Left renal cortex interstitium (tissue), 4 donors: ENCODE measurements at regions not wholly inside any gene's neighbourhood (a gene's known extent, or its start where the extent isn't known, plus 50 kb on each side); places are given as distances from the start of the nearest gene placed in this dataset.

Source experiments
- DNase-seq, 4 donors: peaks; one replicate each; pipeline ENCODE4 v3.0.0-alpha.2; 2013; ENCODE audit warnings: low read depth in 4 of 4, low spot score in 2 of 4, missing footprints in 1 of 4

DNA sequence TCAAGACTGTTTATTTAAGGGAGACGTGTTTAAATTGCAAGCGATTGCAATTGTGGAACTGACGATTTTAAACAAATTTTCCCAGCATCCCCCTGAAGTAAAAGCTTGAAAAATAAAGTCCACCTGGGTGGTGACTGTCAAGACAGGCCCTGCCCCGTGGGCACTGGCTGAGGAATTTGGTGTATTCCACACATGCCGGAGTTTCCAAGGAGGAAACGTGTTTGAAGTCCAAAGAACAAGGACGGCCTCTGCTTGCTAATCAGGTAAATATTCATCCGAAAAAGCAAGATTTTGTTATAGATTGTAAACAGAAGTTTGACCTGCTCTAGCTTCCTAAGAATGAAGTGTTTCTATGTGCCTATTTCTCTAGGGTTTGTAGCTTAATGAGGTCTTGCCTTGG is 505.1 kb downstream of the QKI start:
- no peak for DNase-seq

DNA sequence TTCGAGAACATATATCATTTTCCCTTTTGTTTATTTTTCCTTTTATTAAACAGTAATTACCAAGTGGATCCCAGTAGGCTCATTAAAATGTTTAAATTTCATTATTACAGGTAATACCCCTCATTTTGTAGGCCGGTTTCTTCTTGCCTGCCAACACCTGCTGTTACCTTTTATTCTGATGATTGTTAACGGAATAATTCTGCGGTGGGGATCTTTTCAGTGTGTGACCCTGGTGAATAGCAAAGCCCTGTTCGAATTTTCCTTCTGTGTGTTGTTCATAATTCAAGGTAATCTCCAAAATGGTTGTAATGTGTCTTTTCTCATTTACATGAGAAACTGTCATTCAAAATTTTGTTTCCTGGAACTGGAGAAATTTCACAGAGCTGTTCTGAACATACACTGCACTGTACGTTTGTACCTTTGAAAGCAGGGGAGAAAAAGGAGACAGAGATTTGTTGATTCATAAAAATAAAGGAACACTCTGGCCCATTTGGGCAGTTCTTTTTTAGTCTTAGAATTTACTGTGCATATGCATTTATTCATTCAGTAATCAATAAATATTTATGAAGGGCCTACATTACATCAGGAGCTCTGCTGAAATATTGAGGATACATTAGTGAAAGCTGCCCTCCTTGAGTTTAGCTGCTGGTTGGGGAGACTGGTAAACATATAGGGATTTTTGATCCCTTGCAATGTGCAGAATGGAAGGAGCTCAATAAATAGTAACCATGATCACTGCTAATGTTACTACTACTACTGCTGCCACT is 502.0 kb downstream of the QKI start:
- DNase-seq = no peak

DNA sequence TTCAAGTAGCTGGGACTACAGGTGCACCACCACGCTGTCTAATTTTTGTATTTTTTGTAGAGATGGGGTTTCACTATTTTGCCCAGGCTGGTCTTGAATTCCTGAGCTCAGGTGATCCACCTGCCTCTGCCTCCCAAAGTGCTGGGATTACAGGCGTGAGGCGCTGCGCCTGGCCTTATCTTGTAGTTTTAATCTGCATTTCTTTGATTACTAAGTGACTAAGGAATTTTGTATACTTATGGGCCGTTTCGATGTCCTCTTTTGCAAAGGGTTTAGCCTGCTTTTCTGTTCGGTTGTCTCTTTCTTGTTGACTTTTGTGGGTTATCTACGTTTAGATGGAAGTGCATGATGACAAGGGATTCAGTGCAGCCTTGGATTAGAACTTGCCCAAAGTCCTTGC is 500.6 kb downstream of the QKI start:
- DNase-seq = no peak

DNA sequence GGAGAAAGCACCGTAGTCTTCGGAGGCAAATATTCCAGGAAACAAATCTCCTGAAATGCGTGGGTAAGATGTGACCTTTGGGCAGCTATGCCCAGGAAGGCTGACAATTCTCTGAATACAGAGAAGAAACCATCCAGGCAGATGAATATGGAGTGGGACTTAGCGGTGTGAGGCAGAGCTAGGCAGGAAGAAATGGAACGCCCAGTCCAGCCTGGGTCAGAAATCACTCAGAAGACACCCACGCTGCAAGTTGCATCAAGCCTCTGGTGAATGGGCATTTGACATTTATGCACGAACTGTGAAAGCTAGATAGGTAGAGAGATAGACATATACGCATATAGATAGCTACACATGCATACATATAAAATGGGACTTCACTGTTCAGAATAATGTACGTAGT is 498.5 kb downstream of the QKI start:
- no peak for DNase-seq

DNA sequence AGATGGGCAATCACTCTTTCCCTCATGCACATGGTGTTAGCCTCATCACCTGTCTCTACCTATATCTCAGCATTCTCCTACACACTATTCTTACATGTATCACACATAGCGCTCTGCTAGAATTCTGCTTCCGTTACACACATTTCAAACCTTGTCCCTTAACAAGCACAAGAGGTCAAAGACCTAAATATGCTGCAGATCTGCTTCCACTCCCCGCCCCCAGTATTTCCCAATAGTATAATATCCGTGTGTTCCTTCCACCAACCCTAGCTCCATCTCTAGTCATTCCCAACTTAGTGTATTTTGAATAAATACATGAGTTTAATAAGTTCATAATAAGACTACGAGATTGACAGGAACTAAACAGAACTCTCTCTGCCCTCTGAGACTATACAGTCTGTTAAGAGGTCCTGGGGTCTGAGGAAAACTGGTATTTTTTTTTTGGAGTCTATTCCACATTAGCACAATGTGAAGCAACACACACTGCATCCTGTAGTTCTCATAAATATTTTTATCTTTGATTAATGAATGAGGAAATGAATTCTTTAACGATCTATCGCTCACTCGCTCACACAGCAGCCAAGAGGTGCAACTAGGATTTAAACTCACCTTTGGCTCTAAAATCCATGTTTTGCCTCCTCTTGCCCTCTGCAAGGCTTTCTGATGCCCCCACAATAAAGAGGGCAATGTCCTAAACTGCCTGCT is 491.6 kb downstream of the QKI start:
- no peak for DNase-seq

DNA sequence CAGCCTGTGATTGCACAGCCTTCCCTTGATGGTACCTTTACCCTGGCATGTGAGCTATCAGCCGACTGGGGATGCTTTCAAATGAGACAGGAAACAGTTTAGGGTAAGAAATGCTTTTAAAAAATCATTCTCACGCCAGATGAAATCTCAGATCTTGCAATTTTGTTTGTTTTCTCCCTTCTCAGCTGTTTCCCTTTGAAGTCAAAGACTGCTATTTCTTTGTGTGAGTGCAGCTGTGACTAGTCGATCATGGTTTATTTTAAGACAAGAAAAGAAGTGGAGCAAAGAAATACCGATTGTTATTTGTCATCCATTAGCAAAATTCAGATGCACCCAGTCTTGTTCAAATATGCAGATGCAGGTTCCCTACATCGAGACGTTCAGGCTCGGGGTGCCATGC is 489.7 kb downstream of the QKI start:
- no peak for DNase-seq

DNA sequence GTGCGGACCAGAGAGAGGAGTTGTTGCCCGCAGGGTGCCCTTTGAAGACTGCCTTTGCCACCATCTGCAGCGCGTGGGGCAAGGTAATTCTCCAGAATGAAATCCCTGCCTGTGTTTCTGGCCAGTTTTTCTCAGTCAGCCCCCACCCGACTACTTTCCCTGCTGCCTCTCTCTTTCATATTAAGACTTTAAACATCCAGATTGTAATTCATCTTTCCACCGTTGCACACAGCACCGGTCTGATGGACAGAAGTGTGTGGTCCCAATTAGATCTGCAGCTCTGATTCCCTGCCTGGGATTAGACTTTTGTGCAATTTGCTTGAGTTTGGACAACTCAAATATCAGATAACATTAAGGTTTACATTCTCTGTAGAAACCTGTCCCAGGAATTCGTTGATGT is 489.0 kb downstream of the QKI start:
- DNase-seq = no peak

DNA sequence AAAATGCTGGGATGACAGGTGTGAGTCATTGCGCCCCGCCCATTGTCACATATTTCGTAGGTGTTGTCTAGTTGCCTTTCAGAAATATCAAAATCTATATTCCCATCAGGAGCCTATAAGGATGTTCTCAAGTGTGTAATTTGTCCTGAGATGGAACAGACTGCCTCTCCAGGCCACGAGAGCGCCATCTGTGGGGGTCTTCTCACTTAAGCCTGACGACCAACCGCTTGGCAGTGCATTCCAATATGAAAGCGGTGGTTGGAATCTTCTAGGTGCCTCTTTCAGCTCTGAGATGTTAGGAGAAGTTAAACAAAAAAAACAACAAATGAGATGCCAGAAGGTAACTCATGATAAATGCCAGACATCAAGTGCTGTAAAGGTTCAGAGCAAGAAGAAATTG is 488.5 kb downstream of the QKI start:
- DNase-seq = no peak

DNA sequence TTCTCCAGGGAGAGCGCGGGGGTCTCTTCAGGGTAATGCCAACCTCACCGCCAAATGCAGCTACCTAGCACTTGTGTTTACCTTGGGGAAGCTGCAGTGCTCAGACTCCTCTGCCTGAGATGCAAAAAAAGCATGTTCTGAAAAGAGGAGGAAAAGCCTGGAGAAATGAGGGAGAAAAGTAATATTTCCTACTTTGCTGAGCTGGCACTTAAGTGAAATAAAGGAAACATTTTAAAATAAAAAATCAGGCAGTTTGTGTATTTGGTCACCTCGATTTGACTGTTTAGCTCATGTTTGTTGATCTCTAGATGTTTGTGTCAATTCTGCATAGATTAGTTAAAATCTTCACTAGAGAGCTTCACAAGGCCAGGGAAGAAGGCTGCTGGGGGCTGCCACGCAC is 487.2 kb downstream of the QKI start:
- no peak for DNase-seq

DNA sequence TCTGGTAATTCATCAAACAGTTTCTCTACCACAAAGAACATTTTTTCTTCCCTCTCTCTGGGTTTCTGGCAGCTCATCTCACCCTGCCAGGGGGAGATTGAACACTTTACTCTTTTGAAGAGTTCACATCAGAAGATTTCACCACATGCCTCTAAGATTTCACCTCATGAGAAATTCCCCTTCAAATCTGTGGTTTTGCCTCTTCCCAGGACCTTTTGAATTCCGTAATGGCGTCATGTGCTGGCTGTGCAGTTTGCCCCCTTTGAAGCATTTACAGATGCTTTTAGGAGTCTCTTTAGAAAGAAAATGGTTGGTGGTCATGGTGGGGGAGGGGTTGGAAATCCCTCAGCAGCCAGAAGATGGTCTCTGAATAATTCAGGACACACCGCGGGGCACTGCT is 486.1 kb downstream of the QKI start:
- no peak for DNase-seq

DNA sequence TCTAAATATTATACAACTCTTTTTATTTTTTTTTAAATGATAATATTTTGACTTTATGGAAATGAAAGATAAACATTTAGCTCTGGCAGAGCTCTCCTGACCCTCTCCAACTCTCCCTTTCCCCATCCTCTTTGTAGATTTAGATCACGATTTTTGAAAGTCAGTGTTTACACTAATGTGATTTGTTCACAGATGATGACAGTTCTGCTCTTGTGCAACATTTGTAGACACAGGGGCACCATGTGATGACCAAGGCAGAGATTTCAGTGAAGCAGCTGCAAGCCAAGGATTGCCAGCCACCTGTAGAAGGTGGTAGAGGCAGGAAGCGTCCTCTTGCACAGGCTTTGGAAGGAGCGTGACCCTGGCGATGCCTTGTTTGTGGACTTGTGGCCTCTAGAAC is 483.2 kb downstream of the QKI start:
- no peak for DNase-seq

DNA sequence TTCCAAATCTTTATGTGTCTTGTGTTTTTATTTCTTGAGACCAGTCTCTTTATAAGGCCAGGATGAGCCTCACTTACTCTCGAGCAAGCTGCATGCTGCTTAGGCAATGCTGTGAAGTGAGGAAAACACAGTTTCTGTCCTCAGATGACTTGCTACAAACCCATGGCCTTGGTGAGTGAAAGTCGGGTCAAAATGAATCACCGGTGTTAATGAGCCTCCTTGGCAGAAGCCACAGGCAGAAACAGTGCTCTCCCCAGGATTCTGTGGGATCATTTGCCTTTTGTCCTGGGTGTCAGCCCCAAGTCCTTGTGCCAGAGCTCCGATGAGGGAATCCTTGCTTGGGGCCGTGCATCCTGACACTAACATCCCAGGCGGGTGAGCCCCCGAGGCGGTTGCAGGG is 482.5 kb downstream of the QKI start:
- no peak for DNase-seq

DNA sequence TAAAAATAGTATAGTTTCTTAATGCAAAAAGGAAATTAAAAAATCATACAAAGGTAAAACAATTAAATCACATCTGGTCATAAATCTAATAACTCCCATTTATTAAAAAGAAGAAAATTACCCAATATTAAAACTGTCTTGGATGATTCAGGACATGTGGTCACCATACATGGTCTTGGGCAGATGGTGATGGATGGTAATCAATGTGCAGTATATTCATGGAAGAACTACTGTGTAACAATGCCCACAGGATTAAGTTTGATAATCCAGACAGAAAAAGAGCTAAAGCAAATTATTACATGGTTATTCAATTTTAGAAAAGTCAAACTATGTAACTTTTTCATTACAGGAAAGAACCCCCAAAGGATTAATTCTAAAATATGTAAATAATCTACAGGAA is 480.6 kb downstream of the QKI start:
- DNase-seq = no peak

DNA sequence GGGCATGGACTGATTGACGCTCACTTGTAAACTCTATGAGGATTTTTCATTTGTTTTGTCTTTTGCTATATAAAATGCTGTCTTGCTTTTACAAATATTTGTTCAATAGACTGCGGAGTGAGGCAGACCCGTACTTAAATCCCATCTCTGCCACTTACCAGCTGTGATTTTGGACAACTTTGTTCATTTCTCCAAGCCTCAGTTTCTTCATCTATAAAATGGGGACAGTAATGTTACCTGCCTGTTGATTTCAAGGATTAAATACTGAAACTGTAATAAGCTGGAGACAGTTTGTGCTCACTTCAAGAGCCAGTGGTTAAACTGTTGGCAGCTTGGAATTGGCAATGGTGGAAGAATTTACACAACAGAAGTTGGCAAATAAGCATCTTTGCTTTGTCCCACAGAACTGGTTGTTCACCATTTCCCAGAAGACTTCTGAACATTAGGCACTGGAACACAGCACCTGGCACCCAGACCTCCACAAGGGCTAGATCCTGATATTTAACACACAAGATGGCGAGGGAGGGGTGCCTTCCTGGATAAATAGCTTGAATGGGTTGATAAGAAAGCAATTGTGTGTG is 479.2 kb downstream of the QKI start:
- DNase-seq = no peak

DNA sequence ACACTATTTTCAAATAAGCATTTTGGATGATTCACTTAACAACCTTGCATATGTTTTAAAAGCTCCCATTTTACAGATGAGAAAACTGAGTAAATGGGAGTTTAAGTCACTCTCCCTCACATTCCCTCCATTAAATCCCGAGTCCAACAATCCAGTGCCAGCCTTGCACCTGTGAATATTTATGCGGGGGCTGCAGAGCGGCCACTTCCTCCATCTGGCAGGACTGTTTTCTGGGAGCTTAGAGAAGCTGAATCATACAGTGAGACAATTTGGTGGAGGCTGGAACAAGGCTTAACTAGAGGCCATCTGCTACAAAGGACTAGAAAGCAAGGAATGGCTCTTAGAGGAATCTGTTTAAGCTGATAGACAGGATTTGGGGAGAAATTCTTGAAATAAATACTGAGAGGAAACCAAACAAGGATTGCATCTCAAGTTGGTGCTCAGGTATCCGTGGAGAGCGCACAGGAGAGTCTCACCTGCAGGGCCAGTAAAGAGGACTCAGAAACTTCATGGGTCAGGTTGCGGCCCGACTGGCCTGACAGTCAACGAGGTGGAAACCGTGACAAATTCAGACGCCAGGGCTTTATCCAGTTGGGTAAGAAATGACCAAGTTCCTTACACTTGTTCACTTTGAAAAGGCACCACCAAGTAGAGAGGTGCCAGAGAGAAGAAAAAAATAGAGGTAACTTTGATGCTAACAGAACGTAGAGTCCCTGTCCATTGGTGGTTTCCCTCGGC is 478.5 kb downstream of the QKI start:
- no peak for DNase-seq

DNA sequence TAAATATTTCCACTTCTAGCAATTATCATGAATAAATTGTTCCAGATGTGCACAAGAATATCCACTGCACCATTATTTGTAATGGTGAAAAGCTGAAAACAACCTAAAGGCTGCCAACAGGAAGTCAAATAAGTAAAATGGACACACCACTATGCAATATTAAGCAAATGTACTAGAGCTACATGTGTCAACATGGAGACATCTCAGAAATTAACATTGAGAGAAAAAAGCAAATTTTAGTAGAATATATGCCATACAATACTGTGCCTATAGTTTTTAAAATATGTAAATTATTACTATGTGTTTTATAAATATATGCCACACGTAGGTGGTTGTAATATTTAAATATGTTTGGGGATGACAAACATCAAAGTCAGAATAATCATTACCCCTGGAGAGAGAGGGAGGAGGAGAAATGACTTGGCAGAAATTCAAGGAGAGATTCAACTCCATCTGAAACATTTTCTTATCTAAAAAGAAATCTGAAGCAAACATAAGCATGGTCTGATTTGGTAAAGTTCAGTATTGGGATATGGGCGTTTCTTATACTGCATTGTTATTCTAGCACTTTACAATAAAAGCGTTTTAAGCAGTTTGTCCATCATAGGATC is 475.5 kb downstream of the QKI start:
- no peak for DNase-seq

DNA sequence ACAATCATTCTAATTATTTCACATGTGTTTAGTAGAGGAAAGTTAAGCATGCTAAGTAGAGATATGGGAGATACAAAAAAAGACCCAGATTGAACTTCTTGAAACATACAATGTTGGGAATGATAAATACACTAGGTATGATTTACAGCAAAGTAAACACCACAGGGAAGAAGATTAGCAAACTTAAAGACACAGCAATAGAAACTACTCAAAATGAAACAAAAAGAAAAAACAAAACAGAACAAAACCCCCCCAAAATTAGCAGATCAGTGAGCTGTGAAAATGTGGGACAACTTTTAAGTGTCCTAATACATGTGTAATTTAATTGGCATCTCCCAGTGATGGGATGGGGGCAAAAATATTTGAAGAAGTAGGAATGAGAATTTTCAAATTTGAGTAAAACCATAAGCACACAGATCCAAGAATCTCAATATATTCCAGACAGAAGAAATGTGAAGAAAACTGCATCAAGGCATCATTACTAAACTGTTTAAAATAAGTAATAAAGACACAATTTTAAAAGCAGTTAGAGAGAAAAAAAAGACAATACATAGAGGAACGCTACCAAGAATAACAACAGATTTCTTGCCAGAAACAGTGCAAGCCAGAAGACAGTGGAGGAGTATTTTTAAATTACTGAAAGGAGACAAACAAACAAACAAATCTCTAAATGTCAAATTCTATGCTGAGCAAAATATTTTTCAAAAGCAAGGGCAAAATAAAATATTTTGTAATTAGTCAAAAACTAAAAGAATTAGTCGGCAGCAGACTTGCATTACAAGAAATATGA is 473.7 kb downstream of the QKI start:
- no peak for DNase-seq

DNA sequence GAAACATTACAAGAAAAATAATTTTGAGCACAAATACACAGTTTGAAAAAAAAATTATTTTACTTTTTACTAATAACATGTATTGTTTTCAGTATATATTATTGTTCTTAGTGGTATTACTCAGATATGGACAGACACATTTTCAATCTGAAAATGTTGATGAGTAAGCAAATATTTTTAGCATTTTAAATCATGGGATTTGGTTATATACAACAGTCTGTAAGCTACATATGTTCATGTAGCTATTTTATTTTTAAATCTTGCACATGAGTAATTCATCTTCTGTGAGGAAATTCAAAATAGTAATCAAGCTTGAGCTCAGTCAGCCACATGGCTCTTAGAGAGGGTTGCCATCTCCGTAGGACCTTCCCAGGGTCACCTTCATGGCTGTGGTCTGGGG is 471.9 kb downstream of the QKI start:
- DNase-seq = no peak

DNA sequence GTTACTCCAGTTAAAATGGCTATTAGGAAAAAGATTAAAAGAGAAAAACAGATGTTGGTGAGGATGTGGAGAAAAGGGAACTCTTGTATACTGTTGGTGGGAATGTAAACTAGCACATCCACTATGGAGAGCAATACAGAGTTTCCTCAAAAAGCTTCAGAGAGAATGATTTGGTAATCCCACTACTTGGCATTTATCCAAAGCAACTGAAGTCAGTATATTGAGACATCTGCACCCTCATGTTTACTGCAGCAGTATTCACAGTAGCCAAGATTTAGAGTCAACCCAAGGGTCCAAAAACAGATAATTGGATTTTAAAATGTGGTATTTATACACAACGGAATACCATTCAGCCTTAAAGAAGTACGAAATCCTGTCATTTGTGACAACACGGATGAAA is 469.5 kb downstream of the QKI start:
- DNase-seq = no peak

DNA sequence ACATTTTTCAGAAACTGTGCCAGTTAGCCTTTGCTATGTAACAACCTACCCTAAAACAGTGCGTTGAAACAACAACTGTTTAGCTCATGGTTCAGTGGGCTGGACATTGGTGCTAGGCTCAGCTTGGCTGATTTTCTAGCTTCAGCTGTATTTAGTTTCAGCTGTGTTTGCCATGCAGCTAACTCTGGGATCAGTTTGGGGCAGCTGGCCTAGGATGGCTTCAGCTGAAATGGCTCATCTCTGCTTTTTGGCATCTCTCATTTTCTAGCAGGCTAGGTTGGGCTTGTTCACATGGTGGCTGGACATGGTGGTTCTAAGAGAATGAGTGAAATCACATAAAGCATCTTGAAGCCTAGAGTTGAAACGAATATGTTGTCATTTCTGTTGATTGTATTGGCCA is 464.2 kb downstream of the QKI start:
- no peak for DNase-seq
